ENCODE measurements at regions not wholly inside any gene's neighbourhood (a gene's known extent, or its start where the extent isn't known, plus 50 kb on each side); places are given as distances from the start of the nearest gene placed in this dataset.

- TF ChIP-seq RAD21 (IDR thresholded peaks at IDR 0.05; ENCODE audit: low read depth) (no peak), CEBPB (IDR thresholded peaks at IDR 0.05) (no peak), REST (IDR thresholded peaks at IDR 0.05; ENCODE audit: low read depth) (no peak), TEAD4 (IDR thresholded peaks at IDR 0.05) (no peak)
Observed at GRCh38 chr2:183606718-183607085, 482.5 kb downstream of the NUP35 start.
